Neural progenitor cell (in vitro differentiated cells): ENCODE measurements at regions not wholly inside any gene's neighbourhood (a gene's known extent, or its start where the extent isn't known, plus 50 kb on each side); places are given as distances from the start of the nearest gene placed in this dataset.

ENCODE experiments used
- EZH2phosphoT487 ChIP-seq: fragments of 200-600 bp; sonication (generic); IDR thresholded peaks from 2 replicates; pipeline ENCODE4 v1.6.1; 2017; ENCODE audit warnings: antibody characterized with exemption
- TF ChIP-seq, protein P1 (sequence below): fragments of 200-600 bp; sonication (generic); IDR thresholded peaks from 2 replicates; pipeline ENCODE4 v1.5.1; 2017; ENCODE audit warnings: antibody characterized with exemption, mild to moderate bottlenecking

DNA sequence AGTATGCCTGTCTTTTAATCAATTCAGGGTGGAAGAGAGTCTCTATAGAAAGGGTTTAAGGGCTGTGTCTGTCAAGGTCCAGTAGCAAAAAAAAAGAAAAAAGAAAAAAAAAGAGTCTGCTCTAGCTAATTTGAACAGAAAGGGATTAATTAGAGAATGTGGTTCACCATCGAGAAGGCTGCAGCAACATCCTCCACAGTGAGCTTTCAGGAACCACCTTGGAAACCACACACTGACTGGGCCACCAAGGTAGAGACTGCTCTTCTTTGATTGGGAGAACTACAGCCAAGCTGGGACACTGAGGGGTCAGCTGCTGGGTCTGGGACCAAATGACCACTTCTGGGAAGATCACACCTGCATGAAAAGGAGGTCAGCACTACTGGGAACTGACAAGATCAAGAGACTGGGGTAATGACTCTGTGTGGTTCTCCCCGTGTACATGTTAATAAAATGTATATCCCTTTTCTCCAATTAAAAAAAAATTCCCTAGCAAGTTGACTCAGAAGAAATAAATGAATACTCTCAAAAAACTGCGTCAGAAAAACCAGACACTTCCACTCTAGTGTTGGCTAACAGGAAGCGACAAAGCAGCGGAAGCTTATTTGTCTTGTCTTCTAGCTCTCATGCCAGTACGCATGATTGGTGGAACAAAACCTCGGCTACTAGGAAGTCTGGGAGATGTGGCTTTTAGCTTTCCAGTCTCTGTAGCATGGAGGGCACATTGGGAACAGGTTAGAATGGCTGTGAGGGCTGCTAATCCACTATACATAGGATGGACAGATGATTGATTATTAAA, 60.0 kb upstream of the IVNS1ABP start:
- TF ChIP-seq, protein P1, sequence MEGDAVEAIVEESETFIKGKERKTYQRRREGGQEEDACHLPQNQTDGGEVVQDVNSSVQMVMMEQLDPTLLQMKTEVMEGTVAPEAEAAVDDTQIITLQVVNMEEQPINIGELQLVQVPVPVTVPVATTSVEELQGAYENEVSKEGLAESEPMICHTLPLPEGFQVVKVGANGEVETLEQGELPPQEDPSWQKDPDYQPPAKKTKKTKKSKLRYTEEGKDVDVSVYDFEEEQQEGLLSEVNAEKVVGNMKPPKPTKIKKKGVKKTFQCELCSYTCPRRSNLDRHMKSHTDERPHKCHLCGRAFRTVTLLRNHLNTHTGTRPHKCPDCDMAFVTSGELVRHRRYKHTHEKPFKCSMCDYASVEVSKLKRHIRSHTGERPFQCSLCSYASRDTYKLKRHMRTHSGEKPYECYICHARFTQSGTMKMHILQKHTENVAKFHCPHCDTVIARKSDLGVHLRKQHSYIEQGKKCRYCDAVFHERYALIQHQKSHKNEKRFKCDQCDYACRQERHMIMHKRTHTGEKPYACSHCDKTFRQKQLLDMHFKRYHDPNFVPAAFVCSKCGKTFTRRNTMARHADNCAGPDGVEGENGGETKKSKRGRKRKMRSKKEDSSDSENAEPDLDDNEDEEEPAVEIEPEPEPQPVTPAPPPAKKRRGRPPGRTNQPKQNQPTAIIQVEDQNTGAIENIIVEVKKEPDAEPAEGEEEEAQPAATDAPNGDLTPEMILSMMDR = no peak
- TF ChIP-seq EZH2phosphoT487 = no peak
